Activated CD4-positive, alpha-beta T cell treated with anti-CD3 and anti-CD28 coated beads, Interleukin-2, Interleukin-6, amounts not matched to agents 100 ng/mL and 50 ng/mL, durations not matched to agents 16 hours and 8 hours (primary cell): ENCODE measurements at regions not wholly inside any gene's neighbourhood (a gene's known extent, or its start where the extent isn't known, plus 50 kb on each side); places are given as distances from the start of the nearest gene placed in this dataset.
"Not testable (repeated sequence)": the region's sequence is repeated elsewhere in the genome, so short reads cannot be mapped to it uniquely, and the experiment has no call there.

ENCODE experiments used
- DNase-seq: peaks from one replicate; pipeline ENCODE4 v3.0.0-alpha.2; 2020

DNA sequence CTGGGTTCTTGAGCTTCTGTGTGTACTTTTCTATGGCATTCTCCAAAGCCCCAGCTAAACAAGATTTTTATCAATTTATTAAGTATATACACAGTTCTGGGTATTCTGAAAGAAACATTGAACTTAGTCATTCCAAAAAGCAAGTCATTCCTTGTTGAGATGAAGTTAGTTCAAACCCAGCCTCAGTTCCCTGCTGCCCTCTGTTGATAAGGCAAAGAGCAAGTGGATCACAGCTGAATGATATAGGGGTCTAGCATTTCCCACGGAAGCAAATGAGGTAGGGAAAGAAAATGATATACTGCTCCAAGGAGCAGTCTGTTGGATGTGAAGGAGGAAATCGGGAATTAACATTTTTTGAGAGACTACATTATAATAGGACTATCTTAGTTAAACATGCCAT lies 841.8 kb upstream of the TENM4 start:
- no peak for DNase-seq

GRCh38 chr11:80281194-80281593 lies 840.4 kb upstream of the TENM4 start:
- no peak for DNase-seq

DNA sequence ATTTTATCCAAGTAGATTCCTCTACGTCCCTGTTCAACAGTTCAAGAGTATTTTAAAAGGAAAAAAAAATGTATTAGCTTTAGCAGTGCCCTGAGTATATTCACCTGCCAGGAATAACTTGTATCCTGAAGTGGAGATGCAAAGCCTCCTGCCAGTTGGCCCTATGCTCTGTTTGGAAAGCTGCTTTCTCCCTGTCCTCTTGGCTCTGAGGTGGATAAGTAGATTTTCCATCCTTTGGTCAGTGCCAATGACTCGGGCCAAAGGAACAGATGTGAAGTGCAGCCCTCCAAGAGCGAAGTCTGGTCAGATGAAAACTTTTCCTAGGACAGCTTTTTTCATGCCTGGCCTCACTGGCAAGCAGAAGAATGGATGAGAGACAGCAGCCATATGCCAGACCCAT lies 839.9 kb upstream of the TENM4 start:
- no peak for DNase-seq

GRCh38 chr11:80261776-80262175 lies 820.9 kb upstream of the TENM4 start:
- DNase-seq = no peak

- DNase-seq = not testable (repeated sequence)
Measured at GRCh38 chr11:80257319-80258015, 816.6 kb upstream of the TENM4 start.

GRCh38 chr11:80255021-80255420 lies 814.2 kb upstream of the TENM4 start:
- no peak for DNase-seq

DNA sequence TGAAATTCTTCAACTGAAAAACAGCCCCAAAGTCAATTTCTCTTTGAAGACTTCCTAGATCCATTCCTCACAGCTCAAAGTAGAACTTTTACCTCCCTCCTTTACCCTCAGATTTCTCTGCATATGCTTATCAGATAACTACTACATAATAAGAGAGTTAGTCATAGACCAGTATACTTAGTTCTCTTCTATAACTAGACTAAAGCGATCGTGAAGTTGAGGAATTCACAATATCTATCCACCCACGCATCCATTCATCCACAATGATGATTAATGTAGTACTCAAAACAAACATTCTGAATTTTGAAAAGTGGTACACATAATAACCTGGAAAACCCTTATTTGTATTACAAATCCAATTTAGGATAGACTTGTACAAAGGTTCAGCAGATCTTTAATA lies 800.9 kb upstream of the TENM4 start:
- DNase-seq = no peak

- DNase-seq = no peak
Measured at GRCh38 chr11:80240245-80240644, 799.4 kb upstream of the TENM4 start.

GRCh38 chr11:80239217-80239616 lies 798.4 kb upstream of the TENM4 start:
- DNase-seq = no peak

DNA sequence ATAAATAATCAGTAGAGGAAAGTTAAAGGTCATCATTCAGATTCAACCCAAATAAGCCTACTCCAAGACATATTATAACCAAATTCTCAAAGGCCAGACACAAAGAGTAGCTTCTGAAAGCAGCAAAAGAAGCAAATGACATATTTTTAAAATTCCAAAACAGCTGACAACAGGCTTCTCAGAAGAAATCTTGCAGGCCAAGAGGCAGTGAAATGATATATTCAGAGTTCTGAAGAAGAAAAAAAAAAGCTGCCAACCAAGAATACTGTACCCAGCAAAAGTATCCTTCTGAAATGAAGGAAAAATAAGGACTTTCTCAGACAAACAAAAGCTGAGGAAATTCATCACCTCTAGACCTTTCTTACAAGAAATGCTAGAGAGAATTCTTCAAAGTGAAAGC lies 787.1 kb upstream of the TENM4 start:
- DNase-seq = no peak

GRCh38 chr11:80214413-80214812 lies 773.6 kb upstream of the TENM4 start:
- DNase-seq = no peak

DNA sequence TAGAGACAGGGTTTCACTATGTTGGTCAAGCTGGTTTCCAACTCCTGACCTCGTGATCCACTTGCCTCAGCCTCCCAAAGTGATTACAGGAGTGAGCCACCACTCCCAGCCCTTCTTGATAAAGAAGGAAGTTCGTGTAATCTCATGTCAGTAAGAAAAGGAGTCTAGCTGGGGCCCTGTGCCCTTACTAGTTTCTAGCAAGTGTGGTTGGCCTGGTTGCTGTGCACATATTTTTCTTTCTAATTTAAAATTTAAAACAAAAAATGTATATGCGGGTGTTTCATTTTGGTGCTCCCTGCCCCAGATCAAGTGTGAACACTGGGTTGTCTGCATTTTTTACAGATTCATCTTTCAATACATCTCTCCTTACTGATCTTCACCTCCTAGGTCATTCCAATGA lies 770.8 kb upstream of the TENM4 start:
- no peak for DNase-seq

DNA sequence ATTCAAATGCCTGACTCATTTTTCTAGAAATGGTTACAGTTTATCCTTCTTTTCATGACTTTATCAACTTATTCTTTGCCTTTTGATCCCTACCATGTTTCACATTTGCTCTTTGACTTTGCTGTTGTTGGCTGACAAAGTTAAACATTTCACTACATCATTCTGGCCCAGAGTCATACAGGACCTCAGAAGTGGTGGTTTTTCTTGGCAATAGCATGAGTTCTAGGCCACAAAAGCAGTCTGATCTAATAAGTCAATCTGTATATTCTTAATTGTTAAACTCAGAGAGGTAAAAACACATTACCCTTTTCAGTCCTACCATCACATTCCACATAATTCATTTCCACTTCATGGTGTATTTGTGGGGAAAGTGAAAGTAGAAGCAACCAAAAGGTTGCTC lies 763.2 kb upstream of the TENM4 start:
- no peak for DNase-seq

DNA sequence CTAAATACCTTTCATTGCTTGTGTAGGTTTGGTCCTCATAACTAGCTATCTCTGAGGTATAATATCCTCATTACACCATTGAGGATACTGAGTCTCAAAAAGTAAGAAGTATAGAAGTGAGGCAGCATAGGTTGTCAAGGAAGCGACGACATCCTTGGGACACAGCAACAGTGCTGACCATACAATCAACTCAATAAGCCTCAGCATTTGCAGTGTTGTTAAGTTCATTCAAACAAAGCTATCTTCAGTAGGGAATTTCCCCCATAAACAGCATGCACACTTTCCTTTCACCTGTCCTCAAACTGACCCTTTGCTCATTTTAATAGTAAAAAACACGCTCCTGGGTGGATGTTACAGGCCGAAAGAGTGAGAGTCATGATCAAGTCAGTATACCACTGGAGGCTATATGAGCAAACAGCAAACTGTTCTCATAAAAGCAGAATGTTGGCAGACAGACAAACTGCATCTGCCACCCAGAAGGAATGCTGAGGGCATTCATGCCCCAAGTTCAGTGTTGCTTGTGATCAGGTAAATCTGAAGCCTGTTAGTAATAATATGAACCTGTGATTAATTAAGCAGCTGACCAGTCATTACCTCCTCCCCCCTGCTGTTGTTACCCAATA lies 756.2 kb upstream of the TENM4 start:
- no peak for DNase-seq

DNA sequence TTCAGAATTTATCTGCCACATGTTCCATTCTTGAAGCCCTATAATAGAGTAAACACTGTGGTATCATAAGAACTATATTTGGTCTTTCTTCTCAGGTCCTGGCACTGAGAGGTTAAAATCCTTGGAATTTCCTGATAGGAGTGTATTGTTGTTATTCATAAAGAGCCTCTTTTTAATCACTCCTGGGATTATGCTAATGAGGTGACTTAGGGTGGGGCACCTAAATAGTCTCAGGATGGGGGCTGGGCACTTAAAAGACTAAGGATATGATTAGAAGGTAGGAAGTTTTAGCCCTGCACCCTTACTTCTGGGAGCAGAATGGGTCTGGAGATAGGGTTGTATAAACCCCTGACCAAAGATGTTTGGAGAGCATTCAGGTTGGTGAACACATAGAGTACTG lies 755.2 kb upstream of the TENM4 start:
- no peak for DNase-seq

DNA sequence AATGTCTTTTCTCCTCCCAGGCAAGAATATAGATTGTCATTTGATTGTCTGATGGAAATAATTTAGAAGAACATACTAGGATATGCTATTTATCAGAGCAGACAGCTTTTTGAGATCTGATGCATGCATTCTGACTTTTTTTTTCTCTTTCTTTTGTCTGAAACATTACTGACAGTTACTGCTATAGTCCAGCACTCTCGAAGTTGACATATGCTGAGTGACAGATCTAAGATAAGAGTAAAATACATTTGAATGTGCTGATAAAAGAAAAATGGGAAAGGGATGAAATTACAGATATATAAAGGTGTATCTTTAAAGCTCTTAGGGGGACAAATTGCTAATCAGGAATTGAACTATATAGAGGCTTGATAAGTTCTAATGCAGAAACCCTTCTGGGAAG lies 753.8 kb upstream of the TENM4 start:
- DNase-seq = no peak

GRCh38 chr11:80194016-80194415 lies 753.2 kb upstream of the TENM4 start:
- no peak for DNase-seq

DNA sequence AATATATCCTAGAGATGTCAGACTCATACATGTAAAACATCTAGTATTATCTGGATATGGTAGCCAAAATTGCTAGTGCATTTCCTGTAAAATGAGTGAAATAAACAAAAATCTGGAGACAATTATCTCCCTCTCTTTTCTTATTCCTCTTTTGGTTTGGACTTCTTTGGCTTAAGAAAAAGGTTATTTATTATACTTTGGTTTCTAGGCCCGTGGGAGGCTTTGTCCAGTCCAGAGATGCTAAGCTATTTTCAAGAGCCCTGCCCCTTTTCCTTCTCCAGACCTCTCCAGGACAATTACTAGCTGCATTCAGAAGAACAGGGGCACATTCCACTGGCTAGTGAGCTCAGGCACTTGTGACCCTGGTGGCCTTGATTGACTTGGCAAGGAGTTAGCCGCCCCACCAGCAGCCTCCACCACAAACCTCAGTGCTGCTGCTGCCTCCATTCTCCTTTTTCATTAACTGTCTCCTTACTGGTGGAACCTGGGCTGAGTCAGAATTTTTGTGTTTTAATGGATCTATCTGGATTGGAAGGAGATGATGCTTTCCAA lies 747.3 kb upstream of the TENM4 start:
- DNase-seq = no peak

DNA sequence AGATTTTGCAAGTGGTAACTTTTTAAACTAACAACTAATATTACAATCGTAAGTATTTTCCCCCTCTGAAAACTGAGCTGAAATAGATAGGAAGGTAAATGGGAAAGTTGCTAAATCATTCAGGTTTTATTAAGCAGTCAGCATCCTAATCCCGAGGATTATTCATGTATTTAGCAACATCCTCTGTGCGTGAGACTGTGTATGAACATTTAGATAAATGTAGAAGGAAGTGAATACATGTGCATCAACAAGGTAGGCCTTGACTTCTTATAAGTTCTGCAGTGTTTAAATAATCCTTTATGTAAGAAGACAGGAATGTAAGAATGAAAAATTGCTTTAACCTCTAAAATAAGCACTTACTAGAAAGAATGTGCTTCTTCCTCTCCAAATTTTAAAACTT lies 745.9 kb upstream of the TENM4 start:
- no peak for DNase-seq

- no peak for DNase-seq
Measured at GRCh38 chr11:80182901-80183300, 742.1 kb upstream of the TENM4 start.

DNA sequence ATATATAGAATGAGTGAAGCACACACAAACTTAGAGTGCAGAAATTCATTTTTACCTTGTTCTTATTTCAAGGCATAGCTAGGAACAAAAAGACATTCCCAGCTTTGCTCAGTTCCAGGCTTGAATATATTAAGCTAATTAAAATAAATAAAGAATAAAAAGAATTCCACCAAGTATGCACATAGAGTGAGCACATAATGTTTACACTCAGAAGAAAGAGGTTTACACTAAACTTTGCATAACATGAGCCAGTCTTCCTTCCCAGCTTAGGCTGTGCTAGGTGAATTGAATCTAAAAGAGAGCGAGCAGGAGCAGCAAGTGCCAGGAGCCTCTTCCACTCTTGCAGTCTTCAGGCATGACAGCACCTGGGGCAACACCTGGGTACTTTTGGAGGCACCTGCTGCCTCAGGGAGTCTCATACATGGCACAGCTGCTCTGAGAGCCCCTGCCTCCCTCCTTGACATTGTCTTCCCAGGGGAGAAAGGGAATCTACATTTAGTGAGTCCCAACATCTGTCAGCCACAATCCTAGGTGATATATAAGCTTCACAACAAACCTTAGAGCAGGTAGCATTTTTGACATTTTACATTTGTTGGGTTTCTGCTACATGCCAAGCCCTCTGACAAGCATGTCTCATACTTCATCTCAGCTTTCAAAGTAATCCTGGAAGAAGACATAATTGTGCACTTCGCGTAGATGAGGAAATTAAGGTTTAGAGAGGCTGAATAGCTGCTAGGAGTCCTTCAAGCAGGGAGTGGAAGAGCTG lies 732.7 kb upstream of the TENM4 start:
- DNase-seq = no peak

GRCh38 chr11:80168796-80169195 lies 728.0 kb upstream of the TENM4 start:
- no peak for DNase-seq

DNA sequence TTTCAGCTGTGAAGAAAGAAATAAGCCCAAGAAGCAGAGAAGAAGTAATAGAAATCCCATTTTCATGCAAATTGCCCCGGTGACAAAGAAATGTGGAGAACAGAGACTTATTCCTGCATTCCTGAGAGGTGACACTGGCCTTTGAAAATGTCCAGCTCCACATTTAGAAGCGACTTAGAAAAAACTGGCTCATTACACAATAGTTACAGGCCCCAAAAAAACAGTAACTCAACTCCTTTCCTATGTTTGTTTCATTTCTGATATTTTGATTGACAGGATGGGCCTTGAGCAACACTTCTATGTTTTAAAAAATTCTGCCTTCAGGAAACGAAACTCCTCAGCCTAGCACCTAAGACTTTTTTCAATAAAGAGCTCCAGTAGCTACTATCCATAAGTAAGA lies 726.9 kb upstream of the TENM4 start:
- DNase-seq = no peak

DNA sequence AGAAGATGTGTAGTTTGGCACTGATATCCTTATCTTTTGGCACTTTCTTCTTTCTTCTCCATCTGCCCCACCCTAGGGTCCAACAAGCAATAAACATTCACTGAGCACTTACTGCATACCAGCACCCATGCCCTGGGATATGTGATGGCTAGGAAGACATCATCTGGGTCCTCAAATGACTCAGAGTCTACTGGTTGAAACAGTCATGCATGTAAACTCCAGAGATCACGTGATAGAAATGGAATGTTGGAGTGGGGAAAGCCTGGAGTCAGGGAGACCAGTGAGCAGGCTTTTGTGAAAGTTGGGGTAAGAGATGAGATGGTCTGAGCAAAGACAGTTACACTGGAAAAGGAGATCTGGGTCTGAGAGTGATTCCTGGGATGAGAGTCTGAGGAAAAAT lies 724.9 kb upstream of the TENM4 start:
- DNase-seq = no peak
